ENCODE measurements at regions not wholly inside any gene's neighbourhood (a gene's known extent, or its start where the extent isn't known, plus 50 kb on each side); places are given as distances from the start of the nearest gene placed in this dataset.

GRCh38 chr6:106856227-106856874 is 118.2 kb downstream of the CD24 start:
- Mint-ChIP-seq H3K4me1 (no peaks in the 10 kb centered on the region), H3K9me3 (no peaks in the 10 kb centered on the region), H3K27me3 (peaks cover 2% of the 10 kb centered on the region), H3K27ac (no peak overlapping the region), H3K36me3 (ENCODE audit: low read depth) (no peaks in the 10 kb centered on the region), H3K4me3 (no peak overlapping the region)
- CTCF ChIA-PET: no interaction called here
- POLR2A ChIA-PET: no interaction called here
- no peak for DNase-seq

GRCh38 chr6:106855117-106855516 is 119.4 kb downstream of the CD24 start:
- H3K27me3 Mint-ChIP-seq: peaks cover 2% of the 10 kb centered on the region
- no peak for DNase-seq
- H3K36me3 Mint-ChIP-seq (ENCODE audit: low read depth): no peaks in the 10 kb centered on the region
- POLR2A ChIA-PET: no interaction called here
- H3K27ac Mint-ChIP-seq: no peak overlapping the region
- H3K9me3 Mint-ChIP-seq: no peaks in the 10 kb centered on the region
- CTCF ChIA-PET: no interaction called here
- H3K4me1 Mint-ChIP-seq: no peaks in the 10 kb centered on the region
- no peak overlapping the region for H3K4me3 Mint-ChIP-seq

DNA sequence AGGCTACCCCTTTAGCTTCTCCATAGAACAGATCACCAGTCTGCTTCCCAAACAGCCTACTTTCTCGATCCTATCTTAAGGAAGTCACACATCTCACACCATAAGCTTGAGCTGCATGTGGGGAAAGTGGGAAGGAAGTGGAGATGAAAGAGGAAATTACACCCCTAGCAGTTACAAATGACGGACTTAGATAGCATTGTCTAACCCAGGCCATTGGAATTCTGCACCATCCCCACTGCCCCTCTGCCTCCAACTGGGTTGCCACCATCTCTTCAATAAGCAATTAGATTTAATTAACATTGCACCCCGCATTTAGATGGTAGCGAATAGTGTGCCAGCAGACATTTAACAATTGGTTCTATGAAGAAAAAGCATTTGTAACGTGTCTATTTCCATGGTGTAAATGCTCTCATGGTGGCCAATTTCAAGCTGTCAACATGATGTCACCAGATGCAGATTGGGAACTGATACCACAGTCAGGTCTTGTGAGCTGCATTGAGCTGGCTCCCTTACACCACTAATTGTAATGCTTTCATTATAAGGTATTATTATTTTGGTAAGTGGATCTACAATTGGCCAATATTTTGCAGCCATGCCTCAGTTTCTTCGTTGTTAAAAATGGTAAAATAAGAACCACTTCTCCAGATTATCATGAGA is 124.7 kb downstream of the CD24 start:
- DNase-seq: no peak
- ChIA-PET POLR2A (no interaction called here), CTCF (no interaction called here)
- Mint-ChIP-seq H3K36me3 (ENCODE audit: low read depth) (no peaks in the 10 kb centered on the region), H3K27ac (no peak overlapping the region), H3K4me1 (no peaks in the 10 kb centered on the region), H3K27me3 (peaks cover 6% of the 10 kb centered on the region), H3K9me3 (no peaks in the 10 kb centered on the region), H3K4me3 (no peak overlapping the region)

GRCh38 chr6:106849120-106849519 is 125.4 kb downstream of the CD24 start:
- no peak for DNase-seq
- ChIA-PET CTCF (no interaction called here), POLR2A (no interaction called here)
- H3K9me3 Mint-ChIP-seq: no peaks in the 10 kb centered on the region
- peaks cover 6% of the 10 kb centered on the region for H3K27me3 Mint-ChIP-seq
- H3K4me3 Mint-ChIP-seq: no peak overlapping the region
- no peaks in the 10 kb centered on the region for H3K4me1 Mint-ChIP-seq
- no peak overlapping the region for H3K27ac Mint-ChIP-seq
- no peaks in the 10 kb centered on the region for H3K36me3 Mint-ChIP-seq (ENCODE audit: low read depth)

DNA sequence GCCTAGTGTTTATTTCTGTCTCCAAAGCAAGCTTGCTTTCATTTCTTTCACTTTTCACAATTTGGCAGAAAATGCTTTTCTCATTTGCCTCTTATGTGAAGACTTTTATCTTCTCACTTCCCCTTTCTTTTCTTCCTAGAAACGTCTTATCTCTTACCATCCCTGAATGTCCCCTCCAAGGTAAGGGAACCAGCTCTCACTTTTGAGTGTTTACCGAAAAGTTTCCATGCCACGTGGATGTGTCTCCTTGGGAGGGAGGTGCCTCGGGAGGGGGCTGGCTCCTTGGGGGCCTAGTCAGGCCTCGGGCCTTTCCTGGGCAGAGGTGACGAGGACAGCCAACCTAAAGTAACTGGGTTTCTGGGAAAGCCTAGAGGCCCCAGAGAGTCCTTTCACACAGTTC is 127.4 kb downstream of the CD24 start:
- POLR2A ChIA-PET: no interaction called here
- Mint-ChIP-seq H3K4me3 (no peak overlapping the region), H3K27me3 (peaks cover 16% of the 10 kb centered on the region), H3K4me1 (no peaks in the 10 kb centered on the region), H3K9me3 (no peaks in the 10 kb centered on the region), H3K27ac (no peak overlapping the region), H3K36me3 (ENCODE audit: low read depth) (no peaks in the 10 kb centered on the region)
- CTCF ChIA-PET: interaction anchor here (1.0 kb wide), 1 partner anchor 150 kb away, joined by 3 read pairs; no protein-coding TSS in a partner anchor
- no peak for DNase-seq

DNA sequence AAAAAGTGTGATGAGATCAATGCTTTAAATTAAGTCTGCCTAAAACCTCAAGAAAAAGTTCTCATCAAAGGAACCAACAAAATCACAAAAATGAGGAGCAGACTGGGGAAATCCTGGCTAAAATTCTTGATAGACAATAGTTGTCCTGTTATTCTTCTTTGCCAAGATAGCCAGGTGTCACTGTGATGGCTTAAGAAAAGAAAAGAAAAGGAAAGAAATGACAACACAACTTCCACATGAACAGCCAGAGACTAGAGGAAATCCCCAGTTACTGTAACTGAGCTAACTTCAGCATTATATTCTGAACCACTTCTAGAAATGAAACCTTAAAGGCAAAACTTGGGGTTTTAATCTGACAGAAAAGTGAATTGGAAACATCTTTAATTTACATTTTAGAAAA is 129.6 kb downstream of the CD24 start:
- Mint-ChIP-seq H3K4me3 (no peak overlapping the region), H3K27me3 (peaks cover 19% of the 10 kb centered on the region), H3K36me3 (ENCODE audit: low read depth) (no peaks in the 10 kb centered on the region), H3K9me3 (no peaks in the 10 kb centered on the region), H3K27ac (no peak overlapping the region), H3K4me1 (no peaks in the 10 kb centered on the region)
- DNase-seq: no peak
- ChIA-PET POLR2A (no interaction called here), CTCF (interaction anchor here (0.8 kb wide), 1 partner anchor 153 kb away, joined by 3 read pairs; no protein-coding TSS in a partner anchor)

DNA sequence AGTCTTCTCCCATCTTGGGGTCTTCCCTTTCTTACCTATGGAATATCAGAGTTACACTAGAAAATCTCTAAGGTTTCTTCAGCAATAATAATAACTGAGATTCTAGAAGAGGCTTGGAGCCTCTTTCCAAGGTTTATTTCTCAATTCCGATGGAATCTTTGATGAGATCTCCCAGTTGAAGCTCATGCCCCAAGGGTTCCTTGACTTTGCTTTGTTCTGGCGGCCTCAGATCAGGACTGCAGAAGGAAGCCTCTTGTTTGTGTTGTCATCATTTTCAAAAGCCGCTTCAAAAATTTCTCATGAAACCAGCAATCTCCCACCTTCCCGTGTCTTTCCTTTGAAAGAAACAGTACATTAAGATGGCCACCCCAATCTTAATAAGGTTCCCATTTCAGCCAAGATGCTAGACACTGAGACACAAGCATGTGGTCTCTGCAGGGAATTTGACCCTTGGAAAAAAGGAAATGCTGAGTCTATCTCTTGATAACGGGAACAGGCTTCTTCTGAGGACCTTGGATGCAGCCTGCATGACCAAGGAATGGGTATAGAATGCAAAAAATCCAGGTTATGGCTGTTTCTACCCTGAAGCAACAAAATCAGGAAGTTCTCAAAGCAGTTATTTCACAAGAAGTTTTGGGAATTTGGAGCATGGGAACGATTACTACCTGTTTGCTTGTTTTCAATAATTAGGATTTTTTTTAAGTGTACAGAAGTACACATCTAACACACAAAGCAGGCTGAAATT is 141.6 kb downstream of the CD24 start:
- H3K4me1 Mint-ChIP-seq: no peaks in the 10 kb centered on the region
- CTCF ChIA-PET: no interaction called here

GRCh38 chr6:106830930-106831329 is 143.6 kb downstream of the CD24 start:
- peaks cover 10% of the 10 kb centered on the region for H3K27me3 Mint-ChIP-seq
- POLR2A ChIA-PET: no interaction called here

More for the DNA sequence above, 141.6 kb downstream of the CD24 start:
- no peak overlapping the region for H3K27ac Mint-ChIP-seq
- no peaks in the 10 kb centered on the region for H3K36me3 Mint-ChIP-seq (ENCODE audit: low read depth)
- peaks cover 19% of the 10 kb centered on the region for H3K27me3 Mint-ChIP-seq
- POLR2A ChIA-PET: no interaction called here
- no peaks in the 10 kb centered on the region for H3K9me3 Mint-ChIP-seq
- H3K4me3 Mint-ChIP-seq: no peak overlapping the region
- DNase-seq: no peak

DNA sequence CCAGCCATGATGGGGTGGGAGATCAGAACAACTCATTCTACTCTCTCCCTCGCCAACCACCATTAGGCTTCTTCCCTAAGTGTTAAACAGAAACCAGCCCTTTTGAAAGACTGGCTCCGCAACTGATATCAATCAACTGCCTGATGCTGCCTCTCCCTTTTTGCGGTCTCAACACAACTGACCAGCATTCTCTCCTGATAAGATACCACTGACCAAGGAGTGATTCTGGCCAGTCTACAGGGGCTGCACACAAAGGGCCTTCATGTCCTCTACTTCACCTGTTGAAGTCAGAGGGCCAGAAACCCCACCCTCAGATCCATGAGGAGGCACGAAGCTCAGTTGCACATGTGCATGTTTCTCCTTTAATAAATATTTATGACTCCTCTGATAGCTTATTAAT is 145.1 kb downstream of the CD24 start:
- H3K27me3 Mint-ChIP-seq: peaks cover 4% of the 10 kb centered on the region
- H3K4me3 Mint-ChIP-seq: no peak overlapping the region
- no peak for DNase-seq
- no peaks in the 10 kb centered on the region for H3K36me3 Mint-ChIP-seq (ENCODE audit: low read depth)
- ChIA-PET CTCF (interaction anchor here (1.7 kb wide), 1 partner anchor 168 kb away, joined by 4 read pairs; no protein-coding TSS in a partner anchor), POLR2A (no interaction called here)
- no peaks in the 10 kb centered on the region for H3K4me1 Mint-ChIP-seq
- no peak overlapping the region for H3K27ac Mint-ChIP-seq
- H3K9me3 Mint-ChIP-seq: no peaks in the 10 kb centered on the region

More at GRCh38 chr6:106830930-106831329, 143.6 kb downstream of the CD24 start:
- H3K4me1 Mint-ChIP-seq: no peaks in the 10 kb centered on the region
- no peak overlapping the region for H3K27ac Mint-ChIP-seq
- no peaks in the 10 kb centered on the region for H3K9me3 Mint-ChIP-seq
- CTCF ChIA-PET: no interaction called here
- no peak overlapping the region for H3K4me3 Mint-ChIP-seq
- no peaks in the 10 kb centered on the region for H3K36me3 Mint-ChIP-seq (ENCODE audit: low read depth)
- DNase-seq: no peak

DNA sequence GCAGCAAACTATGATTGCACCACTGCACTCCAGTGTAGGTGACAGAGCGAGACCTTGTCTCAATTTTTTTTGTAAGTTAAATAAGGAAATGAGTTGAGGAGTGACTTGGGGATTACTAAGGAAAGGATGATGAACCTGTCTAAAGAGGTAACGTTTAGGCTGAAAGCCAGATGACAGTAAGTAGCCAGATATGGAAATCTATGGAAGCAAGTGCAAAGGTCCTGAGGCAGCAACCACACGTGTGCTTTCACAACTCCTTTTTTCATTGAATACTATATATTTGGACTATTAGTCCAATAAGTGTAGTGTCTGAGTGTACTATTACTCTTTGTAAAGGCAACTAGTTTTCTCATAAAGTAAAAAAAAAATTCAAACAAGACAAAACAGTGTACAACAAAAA is 147.4 kb downstream of the CD24 start:
- H3K36me3 Mint-ChIP-seq (ENCODE audit: low read depth): no peaks in the 10 kb centered on the region
- no peak overlapping the region for H3K4me3 Mint-ChIP-seq
- H3K27ac Mint-ChIP-seq: no peak overlapping the region
- no peaks in the 10 kb centered on the region for H3K4me1 Mint-ChIP-seq
- no peaks in the 10 kb centered on the region for H3K9me3 Mint-ChIP-seq
- POLR2A ChIA-PET: no interaction called here
- H3K27me3 Mint-ChIP-seq: peaks cover 2% of the 10 kb centered on the region
- no peak for DNase-seq
- CTCF ChIA-PET: no interaction called here

DNA sequence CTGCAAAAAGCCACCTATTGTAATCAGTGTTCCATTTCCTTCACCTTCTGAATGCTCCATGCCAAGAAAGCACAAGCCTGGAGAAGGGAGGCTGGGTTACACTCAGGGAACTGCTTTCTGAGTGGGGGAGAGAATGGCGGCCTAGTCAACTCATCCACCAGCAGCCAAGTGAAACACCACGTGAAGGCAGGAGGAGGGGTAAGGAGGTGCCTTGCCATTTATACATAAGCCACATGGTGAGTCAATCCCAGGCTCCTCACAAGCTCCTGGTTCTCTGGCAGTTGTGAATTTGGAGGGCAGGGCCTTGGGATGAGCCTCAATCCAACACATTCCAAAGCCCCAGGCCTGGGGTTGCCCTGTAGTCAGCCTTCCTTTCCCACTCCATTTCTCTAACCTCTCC is 149.4 kb downstream of the CD24 start:
- POLR2A ChIA-PET: no interaction called here
- Mint-ChIP-seq H3K4me3 (no peak overlapping the region), H3K4me1 (no peaks in the 10 kb centered on the region), H3K27me3 (peaks cover 2% of the 10 kb centered on the region), H3K27ac (no peak overlapping the region), H3K36me3 (ENCODE audit: low read depth) (no peaks in the 10 kb centered on the region), H3K9me3 (no peaks in the 10 kb centered on the region)
- CTCF ChIA-PET: interaction anchor here (0.6 kb wide), 1 partner anchor 386 kb away, joined by 3 read pairs; no protein-coding TSS in a partner anchor
- DNase-seq: no peak

DNA sequence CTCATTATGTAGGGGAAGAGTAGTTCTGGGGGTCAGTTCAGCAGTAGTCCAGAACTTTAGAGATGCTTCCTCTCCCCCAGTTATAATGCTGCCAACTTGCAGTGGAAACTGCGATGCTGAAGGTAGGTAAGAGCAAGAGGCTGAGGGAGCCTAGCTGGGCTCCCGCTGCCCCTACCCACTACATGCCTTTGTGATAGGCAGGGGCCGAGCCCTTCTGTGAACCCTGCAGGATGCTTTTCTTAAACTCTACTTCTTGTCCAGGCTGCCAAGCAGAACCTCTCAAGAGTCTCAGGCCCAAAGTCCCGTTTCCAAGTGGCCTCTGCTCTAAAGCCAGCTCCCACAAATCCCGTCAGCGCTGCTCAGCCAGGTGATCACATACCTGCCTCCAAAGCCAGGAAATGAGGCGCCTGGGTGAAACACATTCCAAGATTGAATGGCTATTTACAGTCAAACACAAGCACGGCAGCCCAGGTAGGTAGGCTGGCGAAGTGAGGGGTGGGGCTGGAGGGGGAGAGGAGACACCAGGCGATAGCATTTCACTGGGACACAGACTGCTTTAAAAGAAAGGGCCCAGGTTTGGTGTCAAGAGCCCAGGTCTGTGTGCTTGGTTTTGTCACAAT is 150.7 kb downstream of the CD24 start:
- CTCF ChIA-PET: no interaction called here
- Mint-ChIP-seq H3K4me3 (no peak overlapping the region), H3K36me3 (ENCODE audit: low read depth) (no peaks in the 10 kb centered on the region), H3K27ac (no peak overlapping the region), H3K9me3 (no peaks in the 10 kb centered on the region), H3K27me3 (peaks cover 6% of the 10 kb centered on the region), H3K4me1 (no peaks in the 10 kb centered on the region)
- no peak for DNase-seq
- POLR2A ChIA-PET: no interaction called here

DNA sequence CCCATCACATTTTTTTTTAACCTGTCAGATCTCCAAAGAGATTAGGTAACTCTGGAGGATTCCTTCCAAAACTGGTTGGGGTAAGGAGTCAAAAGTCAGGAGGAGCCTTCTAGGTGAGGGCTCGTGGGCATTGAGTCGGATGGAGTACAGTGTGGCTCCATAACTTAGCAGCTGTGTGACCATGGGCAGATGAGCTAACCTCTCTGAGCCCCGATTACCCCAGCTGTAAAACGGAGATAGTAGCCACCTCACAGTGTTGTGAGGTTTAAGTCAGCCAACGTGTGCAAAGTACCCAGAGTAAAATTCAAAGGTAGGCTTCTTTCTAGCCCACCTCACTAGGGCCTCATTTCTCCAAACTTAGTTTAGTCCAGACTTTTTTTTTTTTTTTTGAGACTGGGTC is 151.5 kb downstream of the CD24 start:
- H3K4me1 Mint-ChIP-seq: no peaks in the 10 kb centered on the region
- ChIA-PET POLR2A (no interaction called here), CTCF (no interaction called here)
- H3K36me3 Mint-ChIP-seq (ENCODE audit: low read depth): no peaks in the 10 kb centered on the region
- H3K27me3 Mint-ChIP-seq: peaks cover 6% of the 10 kb centered on the region
- H3K27ac Mint-ChIP-seq: no peak overlapping the region
- no peak for DNase-seq
- H3K4me3 Mint-ChIP-seq: no peak overlapping the region
- H3K9me3 Mint-ChIP-seq: no peaks in the 10 kb centered on the region
